ENCODE measurements at regions not wholly inside any gene's neighbourhood (a gene's known extent, or its start where the extent isn't known, plus 50 kb on each side); places are given as distances from the start of the nearest gene placed in this dataset.

DNA sequence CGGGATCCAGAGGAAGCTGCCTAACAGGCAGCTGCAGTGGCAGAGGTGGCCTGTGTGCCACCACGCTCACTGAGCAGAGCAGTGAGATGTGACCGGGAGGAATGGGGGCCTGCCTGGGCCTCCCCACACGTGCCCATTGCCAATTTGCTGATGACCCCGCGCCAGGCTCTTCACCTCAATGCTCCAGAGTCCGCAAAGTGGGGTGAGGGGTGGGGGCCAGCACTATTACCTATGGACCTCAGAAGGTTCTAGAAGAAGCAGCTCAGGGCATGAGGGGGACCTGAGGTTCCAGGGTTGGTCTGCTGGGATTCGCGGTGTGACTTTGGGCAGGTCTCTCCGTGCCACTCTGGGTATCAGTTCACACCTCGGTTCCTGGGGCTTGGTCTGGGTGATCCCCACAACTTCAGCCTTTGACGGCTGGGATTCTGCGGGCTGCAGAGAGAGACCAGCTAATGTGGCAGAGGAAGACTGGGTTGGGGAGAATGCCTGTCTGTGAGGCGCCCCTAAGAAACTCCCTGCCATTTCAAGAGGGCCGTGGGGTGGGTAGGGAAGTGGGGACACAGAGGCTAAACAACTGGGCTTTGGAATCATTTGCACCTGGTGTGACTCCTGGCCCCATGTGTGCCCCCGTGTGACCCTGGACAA is 231.0 kb upstream of the MVB12B start:
- no peak for DNase-seq (ENCODE audit: low spot score)

DNA sequence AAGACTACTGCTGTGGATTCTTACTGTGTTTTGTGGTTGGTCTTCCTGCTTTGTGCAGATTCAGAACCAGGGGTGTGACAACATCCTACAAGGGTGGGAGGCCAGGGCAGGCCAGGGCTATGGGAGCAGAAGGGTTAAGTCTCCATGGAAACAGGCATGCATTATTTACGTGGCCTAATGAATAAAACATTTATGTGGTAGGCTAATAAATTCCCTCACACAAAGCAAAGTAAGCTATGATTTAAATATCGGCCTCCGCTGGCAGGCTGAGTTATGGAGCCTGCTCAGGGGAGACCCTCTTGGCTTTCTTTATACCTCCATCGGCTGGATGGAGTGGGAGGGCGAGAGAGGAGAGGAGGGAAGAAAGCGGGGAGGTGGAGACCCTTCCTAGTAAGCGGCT is 230.3 kb upstream of the MVB12B start:
- no peak for DNase-seq (ENCODE audit: low spot score)

- no peak for DNase-seq (ENCODE audit: low spot score)
These were observed 228.9 kb upstream of the MVB12B start for GRCh38 chr9:126097679-126098078.

GRCh38 chr9:126106404-126106803 is 220.2 kb upstream of the MVB12B start:
- DNase-seq (ENCODE audit: low spot score): no peak

DNA sequence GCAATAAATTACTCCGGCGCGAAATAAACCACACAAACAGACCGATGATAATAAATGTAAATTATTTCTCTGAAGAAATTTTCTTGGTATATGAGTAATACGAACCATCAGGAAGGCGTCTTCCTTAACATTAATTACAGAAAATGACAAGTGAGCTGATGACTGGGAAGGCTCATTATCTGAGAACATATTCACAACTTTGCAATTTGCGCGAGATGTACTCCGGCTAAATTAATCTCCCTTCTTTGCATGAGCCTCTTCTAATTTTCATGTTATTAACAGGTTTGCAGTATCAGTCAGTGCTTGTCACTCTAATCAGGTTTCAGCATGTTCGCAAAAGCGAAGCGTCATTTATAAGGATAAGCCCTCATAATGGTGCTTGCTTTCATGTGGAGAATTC is 218.9 kb upstream of the MVB12B start:
- no peak for DNase-seq (ENCODE audit: low spot score)

GRCh38 chr9:126108240-126108639 is 218.4 kb upstream of the MVB12B start:
- peak; percentile 4 for DNase-seq (ENCODE audit: low spot score)

GRCh38 chr9:126109575-126109974 is 217.1 kb upstream of the MVB12B start:
- DNase-seq (ENCODE audit: low spot score): no peak

- DNase-seq (ENCODE audit: low spot score): no peak
These were observed 215.1 kb upstream of the MVB12B start for GRCh38 chr9:126111556-126111955.

DNA sequence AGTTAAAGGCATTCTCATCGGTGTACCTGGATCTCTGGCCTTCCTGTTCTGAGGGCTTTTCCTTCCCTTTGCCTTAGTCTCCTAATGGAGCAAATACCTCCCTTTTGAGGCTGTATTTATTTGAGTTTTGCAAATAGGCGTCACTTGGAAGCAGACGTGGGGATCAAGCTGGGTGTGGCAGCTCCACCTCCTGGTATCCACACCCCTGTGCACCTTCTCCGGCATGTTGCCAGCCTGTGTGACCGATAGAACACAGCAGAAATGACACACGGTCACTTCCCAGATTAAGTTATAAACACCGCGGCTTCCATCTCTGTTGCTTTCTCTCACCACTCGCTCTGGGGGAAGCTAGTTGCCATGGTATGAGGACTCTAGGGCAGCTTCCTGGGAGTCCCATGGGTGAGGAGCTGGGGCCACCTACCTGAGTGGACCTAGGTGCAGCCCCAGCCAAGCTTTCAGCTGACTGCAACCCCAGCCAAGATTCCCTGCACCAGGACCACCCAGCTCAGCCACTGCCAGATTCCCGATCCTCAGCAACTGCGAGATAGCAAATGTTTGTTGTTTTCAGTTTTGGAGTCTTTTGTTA is 214.4 kb upstream of the MVB12B start:
- no peak for DNase-seq (ENCODE audit: low spot score)

DNA sequence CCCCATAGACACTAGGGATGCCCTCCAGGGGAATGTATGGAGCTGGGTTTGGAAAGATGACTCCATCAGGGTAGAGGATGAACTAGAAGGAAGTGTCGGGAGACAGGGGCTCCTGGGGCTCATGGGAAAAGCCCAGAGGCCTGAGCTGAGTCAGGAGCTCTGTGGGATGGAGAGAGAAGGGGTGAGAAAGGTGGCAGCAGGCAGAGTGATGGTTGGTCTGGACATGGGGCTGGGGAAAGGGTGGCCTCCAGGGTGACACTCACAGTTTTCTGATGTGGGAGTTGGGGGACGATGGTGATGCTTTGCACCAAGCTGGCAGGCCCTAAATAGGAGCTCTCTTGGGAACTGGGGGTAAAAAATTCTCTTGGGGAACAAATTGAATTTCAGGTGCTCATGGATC is 213.5 kb upstream of the MVB12B start:
- no peak for DNase-seq (ENCODE audit: low spot score)

DNA sequence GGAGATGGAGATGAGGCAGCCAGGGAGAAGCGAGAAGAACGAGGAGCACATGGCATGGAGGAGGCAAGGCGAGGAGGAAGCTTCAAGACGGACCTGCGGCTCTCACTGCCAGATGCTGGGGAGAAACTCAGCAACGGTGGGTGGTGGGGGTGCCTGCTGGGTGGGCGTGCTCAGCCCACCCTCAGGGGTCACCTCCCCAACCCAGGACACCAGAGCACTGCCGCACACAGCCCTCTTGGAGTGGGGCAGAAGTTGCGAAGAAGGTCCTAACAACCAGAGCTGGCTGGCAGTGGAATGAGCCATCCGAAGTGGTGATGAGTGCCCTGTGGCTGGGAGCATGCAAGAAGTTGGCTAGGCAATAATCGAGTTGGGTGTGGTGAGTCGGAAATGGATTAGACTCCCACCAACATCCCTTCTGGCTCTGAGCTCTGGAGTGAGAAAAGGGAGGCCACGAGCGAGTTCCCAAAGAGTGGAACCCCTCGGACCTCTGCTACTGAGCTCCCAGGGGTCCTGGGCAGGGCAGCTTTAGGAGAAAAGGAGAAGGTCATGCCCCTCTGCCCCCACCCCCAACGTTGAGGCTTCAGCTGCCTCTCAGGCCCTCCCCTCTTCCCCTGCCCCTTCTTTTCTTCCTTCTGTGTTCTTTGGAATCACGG is 212.7 kb upstream of the MVB12B start:
- no peak for DNase-seq (ENCODE audit: low spot score)

DNA sequence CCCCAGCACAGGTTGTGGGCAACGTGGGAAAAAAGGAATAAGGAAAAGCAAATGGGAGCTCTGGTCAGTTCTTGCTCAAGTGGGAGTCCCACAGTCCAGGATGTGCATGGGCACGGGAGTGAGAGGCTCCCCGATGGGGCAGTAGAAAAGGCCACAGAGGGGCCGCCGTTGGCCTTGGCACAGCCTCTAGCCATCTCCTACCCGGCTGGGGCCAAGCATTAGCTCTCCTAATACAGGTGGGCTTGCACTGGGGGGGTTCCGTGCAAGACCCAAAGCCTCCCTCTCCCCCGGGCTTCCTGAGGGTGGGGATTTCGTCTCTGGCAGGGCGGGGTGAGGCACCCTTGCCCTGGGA is 212.2 kb upstream of the MVB12B start:
- DNase-seq (ENCODE audit: low spot score): no peak

GRCh38 chr9:126114850-126115460 is 211.7 kb upstream of the MVB12B start:
- peak; percentile 22 for DNase-seq (ENCODE audit: low spot score)

GRCh38 chr9:126116351-126117157 is 210.1 kb upstream of the MVB12B start:
- no peak for DNase-seq (ENCODE audit: low spot score)

DNA sequence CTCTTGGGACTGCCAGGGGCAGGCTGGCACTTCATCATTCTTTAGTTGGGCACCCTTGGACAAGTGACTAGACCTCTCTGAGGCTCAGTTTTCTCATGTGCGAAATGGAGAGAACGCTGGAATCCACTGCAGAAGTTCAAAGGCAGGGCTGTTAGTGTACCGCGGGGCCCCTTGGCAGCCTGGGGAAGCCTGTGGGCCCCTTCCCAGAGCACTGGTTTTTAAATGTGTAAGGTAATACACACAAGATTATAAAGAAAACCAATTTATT is 209.5 kb upstream of the MVB12B start:
- no peak for DNase-seq (ENCODE audit: low spot score)

- DNase-seq (ENCODE audit: low spot score): no peak
These were observed 209.0 kb upstream of the MVB12B start for GRCh38 chr9:126117631-126118030.

- DNase-seq (ENCODE audit: low spot score): no peak
These were observed 206.9 kb upstream of the MVB12B start for GRCh38 chr9:126119731-126120130.

DNA sequence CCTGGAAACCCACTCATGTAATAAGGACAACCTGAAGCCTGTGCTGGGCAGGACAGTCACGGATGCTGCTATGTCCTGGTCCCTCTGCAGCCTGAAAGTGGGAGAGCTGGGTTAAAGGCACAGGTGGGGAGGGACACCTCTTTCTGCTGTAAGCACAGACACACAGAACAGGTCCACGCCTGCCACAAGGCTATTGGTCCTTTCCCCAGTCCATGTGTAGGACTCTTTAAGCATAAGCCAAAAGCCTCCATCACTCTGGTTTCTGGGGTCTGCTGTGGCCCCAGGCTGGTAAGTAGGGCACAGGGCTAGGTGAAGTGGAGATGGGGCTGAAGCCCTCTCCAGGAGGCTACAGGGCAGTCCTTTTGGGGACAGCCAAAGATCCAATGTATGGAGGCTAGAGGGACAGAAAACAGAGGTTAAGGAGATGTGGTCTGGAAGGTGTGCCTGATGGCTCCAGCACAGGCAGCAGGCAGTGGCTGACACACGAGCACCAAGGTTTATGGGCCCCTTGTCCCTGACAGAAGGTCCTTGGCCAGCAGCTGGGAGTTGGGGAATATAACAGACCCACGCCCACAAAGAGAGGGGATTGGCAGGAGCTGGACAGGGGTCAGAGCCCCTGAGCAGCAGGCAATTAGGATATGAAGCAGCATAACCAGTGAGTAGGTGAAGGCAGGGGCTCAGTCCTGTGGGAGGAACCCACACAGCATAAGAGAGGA is 203.6 kb upstream of the MVB12B start:
- no peak for DNase-seq (ENCODE audit: low spot score)

- no peak for DNase-seq (ENCODE audit: low spot score)
These were observed 202.7 kb upstream of the MVB12B start for GRCh38 chr9:126123927-126124326.

DNA sequence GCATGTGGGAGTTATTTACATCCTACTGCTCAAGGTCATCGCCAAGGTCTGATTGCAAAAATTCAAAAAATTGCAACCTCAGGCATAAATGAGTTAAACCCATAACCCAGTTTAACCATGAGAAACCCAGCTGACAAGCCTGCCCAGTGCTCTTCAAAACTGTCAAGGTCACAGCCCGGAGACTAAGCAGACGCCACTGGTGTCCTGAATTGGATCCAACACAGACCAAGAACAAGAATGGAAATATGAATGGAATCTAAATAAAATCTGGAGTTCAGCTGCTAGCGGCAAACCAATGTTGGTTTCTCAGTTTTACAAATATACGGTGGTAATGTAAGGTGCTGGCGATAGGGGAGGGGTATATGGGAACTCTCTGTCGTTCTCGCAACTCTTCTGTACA is 201.5 kb upstream of the MVB12B start:
- no peak for DNase-seq (ENCODE audit: low spot score)

DNA sequence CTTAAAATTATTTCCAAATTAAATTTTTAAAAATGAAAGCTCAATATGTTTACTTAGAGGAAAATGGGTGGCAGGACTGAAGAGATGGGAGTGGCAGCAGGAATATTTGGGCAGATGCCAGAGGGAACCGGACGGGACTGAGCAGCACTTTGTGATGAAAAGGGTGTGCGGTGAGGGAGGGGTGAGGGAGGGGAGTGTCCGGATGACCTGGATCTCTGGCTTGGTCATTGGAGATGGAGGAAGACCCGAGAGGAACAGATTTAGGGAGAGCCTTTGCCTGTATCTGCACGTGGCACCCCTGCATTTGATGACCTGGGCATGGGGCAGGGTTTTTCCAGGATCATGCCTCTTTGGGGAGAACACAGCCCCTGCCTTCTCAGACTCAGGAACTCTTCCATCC is 201.1 kb upstream of the MVB12B start:
- peak; percentile 3 for DNase-seq (ENCODE audit: low spot score)

DNA sequence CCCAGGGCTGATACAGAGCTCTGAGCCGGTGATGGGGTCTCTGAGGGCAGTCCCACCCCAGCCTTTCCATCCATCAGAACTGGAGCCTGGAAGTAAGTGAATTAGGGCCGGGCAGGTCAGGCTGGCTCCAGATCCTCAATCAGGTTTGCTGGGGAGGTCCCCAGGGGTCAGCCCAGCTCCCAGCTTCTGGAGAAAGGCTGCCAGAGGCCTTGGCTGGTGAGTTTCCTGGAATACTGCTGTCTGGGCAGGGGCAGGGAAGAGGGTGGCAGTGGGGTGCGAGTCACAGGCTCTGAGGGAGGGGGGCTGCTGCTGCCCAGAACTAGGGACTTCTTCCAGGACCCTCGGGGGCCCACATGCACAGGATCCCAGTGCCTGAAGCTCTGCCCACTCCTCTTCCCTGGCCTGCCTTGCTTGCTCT is 200.6 kb upstream of the MVB12B start:
- no peak for DNase-seq (ENCODE audit: low spot score)

Data from LoVo (cell line).